ENCODE measurements at regions not wholly inside any gene's neighbourhood (a gene's known extent, or its start where the extent isn't known, plus 50 kb on each side); places are given as distances from the start of the nearest gene placed in this dataset.

- TF ChIP-seq CTCF (IDR thresholded peaks at IDR 0.05; ENCODE audit: low read depth, low read length) (no peak), EZH2phosphoT487 (IDR thresholded peaks at IDR 0.05; ENCODE audit: low read depth) (no peak)
Observed at GRCh38 chr2:129467012-129467779, 512.3 kb upstream of the RAB6C start.
